ENCODE measurements at regions not wholly inside any gene's neighbourhood (a gene's known extent, or its start where the extent isn't known, plus 50 kb on each side); places are given as distances from the start of the nearest gene placed in this dataset.
"Not testable (repeated sequence)": the region's sequence is repeated elsewhere in the genome, so short reads cannot be mapped to it uniquely, and the experiment has no call there.

- ATAC-seq (ENCODE audit: insufficient read depth, low FRiP score): no peak
- H3K4me3 ChIP-seq: no peak overlapping the region
- no peak for DNase-seq
- no peaks in the 10 kb centered on the region for H3K36me3 ChIP-seq (ENCODE audit: control insufficient read depth in 4 of 4, insufficient read depth in 4 of 4, low read length in 4 of 4)
- no peak overlapping the region for H3K27ac ChIP-seq (ENCODE audit: low read depth in 1 of 2, low read length in 1 of 2)
- no peaks in the 10 kb centered on the region for H3K27me3 ChIP-seq (ENCODE audit: control insufficient read depth in 3 of 3, insufficient read depth in 3 of 3, low read length in 2 of 3)
- H3K9ac ChIP-seq (ENCODE audit: insufficient read depth in 1 of 2, low read length in 2 of 2): no peak overlapping the region
- no peak for TF ChIP-seq CTCF (IDR thresholded peaks at IDR 0.05; ENCODE audit: control extremely low read depth, extremely low read depth)
- peaks cover 0 to 4% (median 0%) of the 10 kb centered on the region in 4 donors for H3K9me3 ChIP-seq (ENCODE audit: control insufficient read depth in 4 of 4, insufficient read depth in 3 of 4, low read length in 3 of 4)
- no peaks in the 10 kb centered on the region for H3K4me1 ChIP-seq (ENCODE audit: control insufficient read depth in 5 of 5, insufficient read depth in 5 of 5, low read length in 5 of 5)
- 69% methylated on average over 2 of the region's 2 CpGs for WGBS, 2 donors
Measured at GRCh38 chr21:19540287-19540686, 1136.7 kb upstream of the TMPRSS15 start.

GRCh38 chr21:19541602-19542001 lies 1138.0 kb upstream of the TMPRSS15 start:
- Histone ChIP-seq H3K9ac (ENCODE audit: insufficient read depth in 1 of 2, low read length in 2 of 2) (no peak overlapping the region), H3K36me3 (ENCODE audit: control insufficient read depth in 4 of 4, insufficient read depth in 4 of 4, low read length in 4 of 4) (no peaks in the 10 kb centered on the region), H3K4me1 (ENCODE audit: control insufficient read depth in 5 of 5, insufficient read depth in 5 of 5, low read length in 5 of 5) (no peaks in the 10 kb centered on the region), H3K4me3 (no peak overlapping the region), H3K27me3 (ENCODE audit: control insufficient read depth in 3 of 3, insufficient read depth in 3 of 3, low read length in 2 of 3) (no peaks in the 10 kb centered on the region), H3K27ac (ENCODE audit: low read depth in 1 of 2, low read length in 1 of 2) (no peak overlapping the region), H3K9me3 (ENCODE audit: control insufficient read depth in 4 of 4, insufficient read depth in 3 of 4, low read length in 3 of 4) (peaks cover 0 to 2% (median under 1%) of the 10 kb centered on the region in 4 donors)
- TF ChIP-seq CTCF (IDR thresholded peaks at IDR 0.05; ENCODE audit: control extremely low read depth, extremely low read depth): no peak
- WGBS, 2 donors: 73 to 78% methylated on average over 2 of the region's 2 CpGs
- ATAC-seq (ENCODE audit: insufficient read depth, low FRiP score) (no peak), DNase-seq (no peak)

GRCh38 chr21:19544493-19544892 lies 1140.9 kb upstream of the TMPRSS15 start:
- H3K9ac ChIP-seq (ENCODE audit: insufficient read depth in 1 of 2, low read length in 2 of 2); DNase-seq; H3K9me3 ChIP-seq (ENCODE audit: control insufficient read depth in 4 of 4, insufficient read depth in 3 of 4, low read length in 3 of 4); H3K36me3 ChIP-seq (ENCODE audit: control insufficient read depth in 4 of 4, insufficient read depth in 4 of 4, low read length in 4 of 4); H3K27me3 ChIP-seq (ENCODE audit: control insufficient read depth in 3 of 3, insufficient read depth in 3 of 3, low read length in 2 of 3); ATAC-seq (ENCODE audit: insufficient read depth, low FRiP score); H3K4me1 ChIP-seq (ENCODE audit: control insufficient read depth in 5 of 5, insufficient read depth in 5 of 5, low read length in 5 of 5); H3K27ac ChIP-seq (ENCODE audit: low read depth in 1 of 2, low read length in 1 of 2); H3K4me3 ChIP-seq: not testable (repeated sequence)
- WGBS, 2 donors: 65 to 84% methylated on average over 4 of the region's 4 CpGs

GRCh38 chr21:19547951-19548840 lies 1144.6 kb upstream of the TMPRSS15 start:
- H3K9ac ChIP-seq (ENCODE audit: insufficient read depth in 1 of 2, low read length in 2 of 2): no peak overlapping the region
- no peaks in the 10 kb centered on the region for H3K27me3 ChIP-seq (ENCODE audit: control insufficient read depth in 3 of 3, insufficient read depth in 3 of 3, low read length in 2 of 3)
- no peak overlapping the region for H3K4me3 ChIP-seq
- 73 to 77% methylated on average over 7 of the region's 7 CpGs for WGBS, 2 donors
- ATAC-seq (ENCODE audit: insufficient read depth, low FRiP score) (no peak), DNase-seq (no peak)
- no peak overlapping the region for H3K27ac ChIP-seq (ENCODE audit: low read depth in 1 of 2, low read length in 1 of 2)
- no peaks in the 10 kb centered on the region for H3K36me3 ChIP-seq (ENCODE audit: control insufficient read depth in 4 of 4, insufficient read depth in 4 of 4, low read length in 4 of 4)
- no peak for TF ChIP-seq CTCF (IDR thresholded peaks at IDR 0.05; ENCODE audit: control extremely low read depth, extremely low read depth)
- H3K9me3 ChIP-seq (ENCODE audit: control insufficient read depth in 4 of 4, insufficient read depth in 3 of 4, low read length in 3 of 4): peaks cover 0 to 2% (median under 1%) of the 10 kb centered on the region in 4 donors
- H3K4me1 ChIP-seq (ENCODE audit: control insufficient read depth in 5 of 5, insufficient read depth in 5 of 5, low read length in 5 of 5): no peaks in the 10 kb centered on the region

Measured in lung (tissue), 11 donors.